Mesothelial cell of epicardium (in vitro differentiated cells): ENCODE measurements at regions not wholly inside any gene's neighbourhood (a gene's known extent, or its start where the extent isn't known, plus 50 kb on each side); places are given as distances from the start of the nearest gene placed in this dataset.

Experiments used
- DNase-seq, 2 experiments: peaks; one replicate each; pipeline ENCODE4 v3.0.0; 2021; ENCODE audit warnings: low spot score in 2 of 2; ENCODE audit not compliant: unreplicated experiment in 2 of 2
- H3K27ac Mint-ChIP-seq: 2 replicates; pipeline ENCODE4 v1.8.0; 2021; ENCODE audit warnings: mixed read lengths
- H3K27me3 Mint-ChIP-seq: 2 replicates; pipeline ENCODE4 v1.8.0; 2021; ENCODE audit warnings: low read depth, mixed read lengths
- H3K36me3 Mint-ChIP-seq: 2 replicates; pipeline ENCODE4 v1.8.0; 2021; ENCODE audit warnings: mixed read lengths
- H3K4me1 Mint-ChIP-seq: 2 replicates; pipeline ENCODE4 v1.8.0; 2021; ENCODE audit warnings: mixed read lengths
- H3K4me3 Mint-ChIP-seq: 2 replicates; pipeline ENCODE4 v1.8.0; 2021; ENCODE audit warnings: mild to moderate bottlenecking, moderate library complexity, mixed read lengths
- H3K9me3 Mint-ChIP-seq: 2 replicates; pipeline ENCODE4 v1.8.0; 2021; ENCODE audit warnings: mixed read lengths
- CTCF ChIP-seq: fragments of 200-600 bp; sonication (generic); IDR thresholded peaks from one replicate; pipeline ENCODE4 v1.5.0; 2021; ENCODE audit warnings: antibody characterized with exemption; ENCODE audit not compliant: unreplicated experiment

DNA sequence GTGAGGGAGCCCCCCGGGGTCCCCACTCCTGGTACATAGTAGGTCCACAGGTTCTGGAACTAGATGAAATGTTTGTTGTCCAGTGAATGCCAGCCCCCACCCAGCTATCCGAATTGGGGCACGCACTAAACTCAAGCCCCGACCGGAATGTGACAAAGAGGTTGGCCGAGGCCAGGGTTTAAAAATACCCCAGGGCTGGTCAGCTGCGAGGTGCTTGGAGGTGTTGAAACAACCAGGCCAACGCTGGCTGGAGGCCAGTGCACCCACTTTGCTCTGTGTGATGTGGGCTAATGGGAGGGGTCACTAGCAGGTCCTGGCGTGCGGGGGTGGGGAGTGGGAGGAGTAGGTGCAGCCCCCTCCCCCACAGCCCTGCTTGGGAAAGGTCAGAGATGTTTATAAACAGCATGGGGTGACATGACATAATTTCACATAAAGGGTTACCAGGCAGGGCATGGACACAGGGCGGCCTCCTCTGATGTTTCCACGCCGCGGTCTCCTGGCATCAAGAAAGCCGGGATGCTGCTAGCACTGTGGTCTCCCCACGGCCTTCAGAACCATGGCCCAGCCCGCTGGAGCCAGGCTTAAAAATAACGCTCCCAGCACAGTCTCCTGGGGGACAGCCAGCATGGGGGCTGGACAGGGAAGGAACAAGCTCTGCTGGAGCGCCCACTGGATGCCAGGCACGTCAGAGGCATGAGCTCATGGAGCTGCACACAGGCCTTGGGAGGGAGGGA, 111.2 kb upstream of the PTPN1 start:
- Mint-ChIP-seq H3K9me3 (no peaks in the 10 kb centered on the region), H3K4me3 (no peak overlapping the region), H3K4me1 (peaks cover 10% of the 10 kb centered on the region), H3K27me3 (no peaks in the 10 kb centered on the region), H3K27ac (no peak overlapping the region), H3K36me3 (no peaks in the 10 kb centered on the region)
- TF ChIP-seq CTCF, result no peak
- DNase-seq, result no peak

DNA sequence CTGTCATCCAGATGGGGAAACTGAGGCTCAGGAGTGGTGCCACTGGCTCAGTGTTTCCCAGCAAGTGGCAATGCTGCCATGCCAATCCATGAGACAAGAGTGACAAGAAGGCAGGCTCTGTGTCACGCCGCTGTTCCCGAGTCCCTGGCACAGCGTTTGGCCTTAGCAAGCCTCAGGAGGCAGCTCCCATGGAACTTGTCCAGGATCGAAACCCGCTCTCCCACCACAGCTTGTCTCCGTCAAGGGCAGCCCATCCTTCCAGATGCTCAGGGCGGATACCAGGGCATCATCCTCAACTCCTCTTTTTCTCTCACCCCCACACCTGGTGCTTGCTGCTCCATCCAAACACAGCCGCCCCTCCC, 110.6 kb upstream of the PTPN1 start:
- no peaks in the 10 kb centered on the region for H3K9me3 Mint-ChIP-seq
- H3K27ac Mint-ChIP-seq, result no peak overlapping the region
- TF ChIP-seq CTCF, result no peak
- peaks cover under 1% of the 10 kb centered on the region for H3K27me3 Mint-ChIP-seq
- no peaks in the 10 kb centered on the region for H3K36me3 Mint-ChIP-seq
- H3K4me1 Mint-ChIP-seq, result peaks cover 10% of the 10 kb centered on the region
- no peak for DNase-seq
- H3K4me3 Mint-ChIP-seq, result no peak overlapping the region

DNA sequence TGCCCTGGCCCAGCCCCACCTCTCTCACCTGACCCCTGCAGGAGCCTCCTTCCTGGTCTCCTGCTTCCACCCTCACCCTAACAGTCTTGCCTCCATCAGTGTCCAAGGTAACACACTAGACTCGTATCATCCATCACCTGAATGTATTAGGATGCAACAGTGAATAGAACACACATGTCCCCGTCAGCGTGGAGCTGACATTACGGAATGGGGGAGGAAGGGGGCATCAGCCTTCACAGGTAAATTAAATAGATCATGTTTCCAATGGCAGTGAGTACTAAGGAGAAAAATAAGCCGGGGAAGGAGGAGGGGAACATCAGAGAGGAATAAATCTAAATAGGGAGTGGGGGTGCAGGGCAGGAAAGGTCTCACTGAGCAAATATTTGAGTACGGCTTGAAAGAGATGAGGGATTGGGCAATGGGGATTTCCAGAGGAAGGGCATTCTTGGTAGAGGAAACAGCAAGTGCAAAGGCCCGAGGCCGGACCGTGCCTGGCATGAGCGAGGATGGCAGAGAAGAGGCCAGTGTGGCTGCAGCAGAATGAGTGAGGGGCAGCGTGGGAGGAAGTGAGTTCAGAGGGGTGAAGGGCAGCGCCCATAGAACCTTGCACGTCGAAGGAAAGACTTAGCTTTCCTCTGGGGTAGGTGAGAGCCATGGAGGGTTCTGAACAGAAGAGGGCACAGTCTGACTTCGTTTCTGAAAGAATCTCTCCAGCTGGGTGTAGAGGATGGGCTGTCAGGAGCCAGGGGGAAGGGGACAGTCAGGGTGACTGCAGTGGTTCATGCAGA, 110.1 kb upstream of the PTPN1 start:
- DNase-seq, result no peak
- H3K9me3 Mint-ChIP-seq, result no peaks in the 10 kb centered on the region
- no peak overlapping the region for H3K4me3 Mint-ChIP-seq
- H3K4me1 Mint-ChIP-seq, result peaks cover 10% of the 10 kb centered on the region
- H3K36me3 Mint-ChIP-seq, result no peaks in the 10 kb centered on the region
- H3K27ac Mint-ChIP-seq, result no peak overlapping the region
- H3K27me3 Mint-ChIP-seq, result peaks cover 1% of the 10 kb centered on the region
- TF ChIP-seq CTCF, result no peak

GRCh38 chr20:50400705-50401586, 109.2 kb upstream of the PTPN1 start:
- H3K27ac Mint-ChIP-seq, result no peak overlapping the region
- H3K27me3 Mint-ChIP-seq, result peaks cover 1% of the 10 kb centered on the region
- no peaks in the 10 kb centered on the region for H3K36me3 Mint-ChIP-seq
- no peak overlapping the region for H3K4me3 Mint-ChIP-seq
- no peak for TF ChIP-seq CTCF
- DNase-seq, result no peak
- no peaks in the 10 kb centered on the region for H3K9me3 Mint-ChIP-seq
- peaks cover 10% of the 10 kb centered on the region for H3K4me1 Mint-ChIP-seq

DNA sequence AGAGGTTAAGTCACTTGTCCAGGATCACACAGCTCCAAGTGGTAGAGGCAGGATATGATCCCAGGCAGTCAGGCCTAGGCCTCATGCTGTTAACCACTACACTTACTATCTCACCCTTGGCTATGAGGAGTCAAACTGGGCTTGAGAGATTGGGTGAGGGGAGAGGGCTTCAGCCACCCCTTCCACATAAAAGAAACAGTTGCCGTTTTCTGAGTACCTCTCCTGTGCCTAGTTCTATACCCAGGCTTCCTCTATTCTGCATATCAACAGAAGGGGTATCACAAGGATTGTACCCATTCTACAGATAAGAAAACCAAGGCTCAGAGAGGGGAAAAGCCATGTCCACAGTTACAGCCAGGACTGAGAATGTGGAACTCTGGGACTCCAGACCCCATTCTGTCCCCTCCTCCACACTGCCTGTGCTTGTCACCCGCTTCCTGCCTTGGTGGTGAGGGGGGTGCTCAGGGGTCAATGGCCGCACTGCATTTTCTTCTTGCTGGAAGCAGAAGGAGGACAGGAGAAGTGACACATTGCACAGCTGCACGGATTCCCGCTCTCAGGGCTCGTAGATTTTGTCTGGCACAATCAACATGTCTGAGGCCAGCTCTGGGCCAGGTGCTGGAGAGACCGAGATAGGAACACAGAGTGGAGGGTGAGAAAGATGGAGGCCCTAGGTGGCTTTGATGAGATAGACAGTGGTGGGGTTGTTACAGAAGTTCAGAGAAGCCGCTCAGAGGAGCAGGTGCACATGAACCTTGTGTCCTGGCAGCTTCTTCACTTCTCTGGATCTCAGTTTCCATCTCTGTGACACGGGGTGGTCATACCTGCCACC, 108.4 kb upstream of the PTPN1 start:
- Mint-ChIP-seq H3K4me1 (peaks cover 10% of the 10 kb centered on the region), H3K36me3 (no peaks in the 10 kb centered on the region), H3K4me3 (no peak overlapping the region), H3K27me3 (peaks cover 1% of the 10 kb centered on the region), H3K9me3 (no peaks in the 10 kb centered on the region), H3K27ac (no peak overlapping the region)
- DNase-seq, result no peak
- TF ChIP-seq CTCF, result no peak
